H9 (cell line): ENCODE measurements at regions not wholly inside any gene's neighbourhood (a gene's known extent, or its start where the extent isn't known, plus 50 kb on each side); places are given as distances from the start of the nearest gene placed in this dataset.

ENCODE experiments used
- DNase-seq: peaks from one replicate; pipeline ENCODE4 v3.0.0-alpha.2; 2017
- H2AFZ ChIP-seq: one replicate; pipeline ENCODE4 v1.6.1; 2013; ENCODE audit warnings: mild to moderate bottlenecking, low read length, control low read depth, moderate library complexity
- H2AK5ac ChIP-seq: 2 replicates; pipeline ENCODE4 v1.6.1; 2013; ENCODE audit warnings: low read length, control low read depth, mixed read lengths; ENCODE audit not compliant: insufficient read length
- H2BK120ac ChIP-seq: one replicate; pipeline ENCODE4 v1.6.1; 2013; ENCODE audit warnings: low read depth, mild to moderate bottlenecking, low read length, control low read depth, inconsistent platforms; ENCODE audit not compliant: poor library complexity, severe bottlenecking
- H2BK12ac ChIP-seq: 2 replicates; pipeline ENCODE4 v1.6.1; 2013; ENCODE audit warnings: low read length, control low read depth, mixed read lengths, low read depth; ENCODE audit not compliant: insufficient read length
- H2BK15ac ChIP-seq: 2 replicates; pipeline ENCODE4 v1.6.1; 2013; ENCODE audit warnings: low read depth, low read length, control low read depth
- H2BK20ac ChIP-seq: one replicate; pipeline ENCODE4 v1.6.1; 2013; ENCODE audit warnings: low read depth, mild to moderate bottlenecking, low read length, control low read depth, inconsistent platforms; ENCODE audit not compliant: poor library complexity, severe bottlenecking
- H2BK5ac ChIP-seq: 2 replicates; pipeline ENCODE4 v1.6.1; 2013; ENCODE audit warnings: low read length, control low read depth, mixed read lengths; ENCODE audit not compliant: insufficient read length
- H3K14ac ChIP-seq: 2 replicates; pipeline ENCODE4 v1.6.1; 2013; ENCODE audit warnings: low read length, control low read depth; ENCODE audit not compliant: insufficient read depth
- H3K18ac ChIP-seq: 2 replicates; pipeline ENCODE4 v1.6.1; 2013; ENCODE audit warnings: low read depth, mild to moderate bottlenecking, mixed read lengths, low read length, control low read depth; ENCODE audit not compliant: insufficient read length
- H3K23ac ChIP-seq: 2 replicates; pipeline ENCODE4 v1.6.1; 2013; ENCODE audit warnings: low read length, control low read depth, mixed read lengths, low read depth; ENCODE audit not compliant: insufficient read length
- H3K23me2 ChIP-seq: 2 replicates; pipeline ENCODE4 v1.6.1; 2013; ENCODE audit warnings: low read depth, mild to moderate bottlenecking, mixed read lengths, low read length, control low read depth; ENCODE audit not compliant: insufficient read length, poor library complexity, severe bottlenecking
- H3K27ac ChIP-seq: 2 replicates; pipeline ENCODE4 v1.5.1; 2013; ENCODE audit warnings: low read length, control low read depth, mixed read lengths, low read depth; ENCODE audit not compliant: insufficient read length
- H3K27me3 ChIP-seq: 2 replicates; pipeline ENCODE4 v1.6.1; 2013; ENCODE audit warnings: low read length, control low read depth, inconsistent platforms; ENCODE audit not compliant: insufficient read depth
- H3K4ac ChIP-seq: 2 replicates; pipeline ENCODE4 v1.6.1; 2013; ENCODE audit warnings: low read depth, mild to moderate bottlenecking, control low read depth, inconsistent platforms, low read length, moderate library complexity
- H3K4me1 ChIP-seq: 2 replicates; pipeline ENCODE4 v1.6.1; 2013; ENCODE audit warnings: low read length, control low read depth, inconsistent platforms; ENCODE audit not compliant: insufficient read depth
- H3K4me2 ChIP-seq: 2 replicates; pipeline ENCODE4 v1.6.1; 2013; ENCODE audit warnings: low read length, control low read depth, mixed read lengths; ENCODE audit not compliant: insufficient read length, insufficient read depth
- H3K56ac ChIP-seq: 2 replicates; pipeline ENCODE4 v1.6.1; 2013; ENCODE audit warnings: low read depth, mild to moderate bottlenecking, mixed read lengths, low read length, control low read depth; ENCODE audit not compliant: insufficient read length
- H3K79me1 ChIP-seq: 2 replicates; pipeline ENCODE4 v1.6.1; 2013; ENCODE audit warnings: low read depth, mild to moderate bottlenecking, moderate library complexity, low read length, control low read depth, inconsistent platforms; ENCODE audit not compliant: insufficient read depth, poor library complexity, severe bottlenecking
- H3K79me2 ChIP-seq: 2 replicates; pipeline ENCODE4 v1.6.1; 2013; ENCODE audit warnings: low read length, control low read depth, inconsistent platforms; ENCODE audit not compliant: insufficient read depth
- H3K9ac ChIP-seq: 2 replicates; pipeline ENCODE4 v1.6.1; 2013; ENCODE audit warnings: low read length, control low read depth, mixed read lengths; ENCODE audit not compliant: insufficient read length; ENCODE audit errors: extremely low read depth
- H3K9me3 ChIP-seq: one replicate; pipeline ENCODE4 v1.6.1; 2013; ENCODE audit warnings: low read depth, low read length, inconsistent platforms; ENCODE audit not compliant: control insufficient read depth
- H3T11ph ChIP-seq: one replicate; pipeline ENCODE4 v1.6.1; 2013; ENCODE audit warnings: mild to moderate bottlenecking, low read length, control low read depth, inconsistent platforms
- H4K20me1 ChIP-seq: one replicate; pipeline ENCODE4 v1.6.1; 2013; ENCODE audit not compliant: control insufficient read depth, insufficient read length, insufficient read depth
- H4K5ac ChIP-seq: 2 replicates; pipeline ENCODE4 v1.6.1; 2013; ENCODE audit warnings: low read depth, mild to moderate bottlenecking, mixed read lengths, low read length, control low read depth; ENCODE audit not compliant: insufficient read length
- H4K8ac ChIP-seq: replicated peaks from 2 replicates; pipeline ENCODE4 v1.6.1; 2013; ENCODE audit warnings: low read length, control low read depth, mixed read lengths, low read depth; ENCODE audit not compliant: insufficient read length
- H4K91ac ChIP-seq: 2 replicates; pipeline ENCODE4 v1.6.1; 2013; ENCODE audit warnings: low read depth, mild to moderate bottlenecking, moderate library complexity, mixed read lengths, low read length, control low read depth; ENCODE audit not compliant: insufficient read length
- H3K27ac Mint-ChIP-seq, 3 experiments: 2 replicates in 2 of 3; 3 replicates in 1 of 3; pipeline ENCODE4 v1.8.0; 2020 to 2021; ENCODE audit warnings: mixed read lengths in 3 of 3, mild to moderate bottlenecking in 1 of 3, moderate library complexity in 1 of 3
- H3K27me3 Mint-ChIP-seq: 2 replicates; pipeline ENCODE4 v1.8.0; 2021; ENCODE audit warnings: low read depth, mild to moderate bottlenecking, moderate library complexity, mixed read lengths
- H3K36me3 Mint-ChIP-seq, 3 experiments: 2 replicates in 2 of 3; 3 replicates in 1 of 3; pipeline ENCODE4 v1.8.0; 2020 to 2021; ENCODE audit warnings: low read depth in 3 of 3, mixed read lengths in 3 of 3; ENCODE audit not compliant: insufficient read depth in 1 of 3
- H3K4me1 Mint-ChIP-seq, 2 experiments: 2 replicates each; pipeline ENCODE4 v1.8.0; 2020; ENCODE audit warnings: mixed read lengths in 2 of 2
- H3K4me3 Mint-ChIP-seq, 2 experiments: 2 replicates in 1 of 2; 3 replicates in 1 of 2; pipeline ENCODE4 v1.8.0; 2020 to 2021; ENCODE audit warnings: mild to moderate bottlenecking in 2 of 2, mixed read lengths in 2 of 2, moderate library complexity in 1 of 2
- H3K9me3 Mint-ChIP-seq, 2 experiments: 2 replicates in 1 of 2; 3 replicates in 1 of 2; pipeline ENCODE4 v1.8.0; 2020; ENCODE audit warnings: mild to moderate bottlenecking in 2 of 2, mixed read lengths in 2 of 2, moderate library complexity in 1 of 2
- WGBS: extraction: QIAGEN DNeasy Blood & Tissue Kit; methylation state at CpG from one replicate; pipeline ENCODE4 v1.1.7; 2013; ENCODE audit warnings: missing lambda C conversion rate, low lambda C conversion rate, mixed read lengths; ENCODE audit not compliant: insufficient read length; ENCODE audit errors: extremely low coverage; 5-methylcytosine and 5-hydroxymethylcytosine counted together
- TF ChIP-seq, protein P1 (sequence below): fragments of 200-600 bp; sonication (generic); conservative IDR thresholded peaks from 3 replicates; pipeline ENCODE4 v1.8.0; 2021; ENCODE audit warnings: antibody characterized with exemption, mild to moderate bottlenecking

- H3K9ac ChIP-seq, result no peak overlapping the region
- Mint-ChIP-seq H3K4me1 (peaks cover 44 to 48% of the 10 kb centered on the region in 2 experiments), H3K36me3 (peaks cover 0 to 1% (median 0%) of the 10 kb centered on the region in 3 experiments; a peak in 1 of 7 replicates), H3K9me3 (no peaks in the 10 kb centered on the region; a peak in 2 of 5 replicates), H3K4me3 (no peak overlapping the region), H3K27me3 (no peaks in the 10 kb centered on the region), H3K27ac (no peak overlapping the region)
- no CpG with 5 or more reads among the region's 1 CpG for WGBS
- no peak overlapping the region for H2BK5ac ChIP-seq
- H2BK20ac ChIP-seq, result no peak overlapping the region
- H2BK120ac ChIP-seq, result no peak overlapping the region
- H4K20me1 ChIP-seq, result no peaks in the 10 kb centered on the region
- H3K4me1 ChIP-seq, result peaks cover 2% of the 10 kb centered on the region; the same call in 1 of the 2 replicates
- no peak overlapping the region for H3K27ac ChIP-seq
- H4K5ac ChIP-seq, result no peak overlapping the region
- H4K8ac ChIP-seq, result no peak overlapping the region
- H2AFZ ChIP-seq, result no peak overlapping the region
- H3K18ac ChIP-seq, result no peak overlapping the region
- no peak overlapping the region for H2BK15ac ChIP-seq
- H3K27me3 ChIP-seq, result no peaks in the 10 kb centered on the region
- H2AK5ac ChIP-seq, result no peak overlapping the region
- H3K14ac ChIP-seq, result no peak overlapping the region
- no peaks in the 10 kb centered on the region for H3K9me3 ChIP-seq
- no peaks in the 10 kb centered on the region for H3K79me1 ChIP-seq
- no peak overlapping the region for H3K23ac ChIP-seq
- H4K91ac ChIP-seq, result no peak overlapping the region
- no peak overlapping the region for H2BK12ac ChIP-seq
- H3T11ph ChIP-seq, result no peak overlapping the region
- no peak for DNase-seq
- TF ChIP-seq, protein P1, sequence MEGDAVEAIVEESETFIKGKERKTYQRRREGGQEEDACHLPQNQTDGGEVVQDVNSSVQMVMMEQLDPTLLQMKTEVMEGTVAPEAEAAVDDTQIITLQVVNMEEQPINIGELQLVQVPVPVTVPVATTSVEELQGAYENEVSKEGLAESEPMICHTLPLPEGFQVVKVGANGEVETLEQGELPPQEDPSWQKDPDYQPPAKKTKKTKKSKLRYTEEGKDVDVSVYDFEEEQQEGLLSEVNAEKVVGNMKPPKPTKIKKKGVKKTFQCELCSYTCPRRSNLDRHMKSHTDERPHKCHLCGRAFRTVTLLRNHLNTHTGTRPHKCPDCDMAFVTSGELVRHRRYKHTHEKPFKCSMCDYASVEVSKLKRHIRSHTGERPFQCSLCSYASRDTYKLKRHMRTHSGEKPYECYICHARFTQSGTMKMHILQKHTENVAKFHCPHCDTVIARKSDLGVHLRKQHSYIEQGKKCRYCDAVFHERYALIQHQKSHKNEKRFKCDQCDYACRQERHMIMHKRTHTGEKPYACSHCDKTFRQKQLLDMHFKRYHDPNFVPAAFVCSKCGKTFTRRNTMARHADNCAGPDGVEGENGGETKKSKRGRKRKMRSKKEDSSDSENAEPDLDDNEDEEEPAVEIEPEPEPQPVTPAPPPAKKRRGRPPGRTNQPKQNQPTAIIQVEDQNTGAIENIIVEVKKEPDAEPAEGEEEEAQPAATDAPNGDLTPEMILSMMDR, result no peak
- no peaks in the 10 kb centered on the region for H3K23me2 ChIP-seq
- no peaks in the 10 kb centered on the region for H3K79me2 ChIP-seq
- H3K4me2 ChIP-seq, result no peak overlapping the region
- no peak overlapping the region for H3K4ac ChIP-seq
- H3K56ac ChIP-seq, result no peak overlapping the region
Measured at GRCh38 chr7:121800916-121801675, 71.9 kb upstream of the PTPRZ1 start.
